Body of pancreas (tissue), 4 donors: ENCODE measurements at regions not wholly inside any gene's neighbourhood (a gene's known extent, or its start where the extent isn't known, plus 50 kb on each side); places are given as distances from the start of the nearest gene placed in this dataset.
"Not testable (repeated sequence)": the region's sequence is repeated elsewhere in the genome, so short reads cannot be mapped to it uniquely, and the experiment has no call there.

Experiments used
- ATAC-seq: fragments of 150-250 bp; one replicate; pipeline ENCODE4 v1.9.1; 2016
- DNase-seq, 4 donors: peaks; one replicate each; pipeline ENCODE4 v3.0.0-alpha.2; 2019
- H3K27ac ChIP-seq, 4 donors: fragments of 200-600 bp; sonication (generic); 1 replicate in 3 of 4; 2 replicates in 1 of 4; pipeline versions ENCODE4 v1.5.1 to v1.6.1; 2016 to 2019; ENCODE audit warnings: mild to moderate bottlenecking in 1 of 4, mixed read lengths in 1 of 4, moderate library complexity in 1 of 4
- H3K27me3 ChIP-seq, 2 donors: fragments of 200-600 bp; sonication (generic); one replicate each; pipeline ENCODE4 v1.6.0; 2016; ENCODE audit warnings: mild to moderate bottlenecking in 1 of 2
- H3K36me3 ChIP-seq, 2 donors: fragments of 200-600 bp; sonication (generic); replicated peaks in 1 of 2; 2 replicates each; pipeline ENCODE4 v1.5.1; 2016; ENCODE audit warnings: low read depth in 2 of 2; ENCODE audit not compliant: insufficient read depth in 1 of 2
- H3K4me1 ChIP-seq: fragments of 200-600 bp; sonication (generic); one replicate; pipeline ENCODE4 v1.6.0; 2016
- H3K4me3 ChIP-seq, 2 donors: fragments of 200-600 bp; sonication (generic); 1 replicate in 1 of 2; 2 replicates in 1 of 2; pipeline ENCODE4 v1.5.1; 2016 to 2019
- H3K9me3 ChIP-seq, 3 donors: fragments of 200-600 bp; sonication (generic); 1 replicate in 2 of 3; 2 replicates in 1 of 3; pipeline ENCODE4 v1.5.1; 2016
- CTCF ChIP-seq, 7 experiments: fragments of 450-650 bp in 4 of 7; fragments of 200-600 bp in 3 of 7; sonication (generic) in 3 of 7; IDR thresholded peaks; one replicate each; pipeline ENCODE4 v1.5.1; 2016 to 2019; ENCODE audit warnings: antibody characterized with exemption in 7 of 7
- POLR2A ChIP-seq, 3 donors: fragments of 450-650 bp; IDR thresholded peaks; one replicate each; pipeline ENCODE4 v1.6.1; 2016; ENCODE audit warnings: antibody characterized with exemption in 3 of 3, mild to moderate bottlenecking in 2 of 3
- WGBS, 2 donors: methylation state at CpG; one replicate each; pipeline ENCODE4 v1.1.5; 2017; 5-methylcytosine and 5-hydroxymethylcytosine counted together
- intact Hi-C: fragments of 100-400 bp; cut with DNase I; formaldehyde crosslinking; loops from one replicate; pipeline ENCODE4 v1.15.1; 2023

GRCh38 chr5:1594357-1595106 is 70.8 kb upstream of the LPCAT1 start:
- TF ChIP-seq POLR2A (IDR thresholded peaks at IDR 0.05) (peak; percentile 26 to 55 (median 50)), CTCF (IDR thresholded peaks at IDR 0.05) (peak in 6 of 7 experiments; percentile 17 to 64 (median 50))
- intact Hi-C loops = no loop called here
- no peaks in the 10 kb centered on the region for H3K36me3 ChIP-seq
- peak overlapping the region; percentile 16 to 17 for H3K4me3 ChIP-seq
- H3K9me3 ChIP-seq = no peaks in the 10 kb centered on the region
- peak overlapping the region; percentile 65 to 76 (median 73) for H3K27ac ChIP-seq
- DNase-seq (peak; percentile 73 to 84 (median 82)), ATAC-seq (peak; percentile 90)
- WGBS, 2 donors = 32 to 51% methylated on average over 28 to 73 of the region's 78 CpGs
- no peaks in the 10 kb centered on the region for H3K4me1 ChIP-seq
- H3K27me3 ChIP-seq = no peaks in the 10 kb centered on the region

- peak overlapping the region; percentile 16 to 17 for H3K4me3 ChIP-seq
- no peaks in the 10 kb centered on the region for H3K36me3 ChIP-seq
- 16% methylated on average over 16 of the region's 32 CpGs; no CpG with 5 or more reads in 1 of the 2 donors for WGBS, 2 donors
- intact Hi-C loops = no loop called here
- H3K4me1 ChIP-seq = no peaks in the 10 kb centered on the region
- H3K27me3 ChIP-seq = no peaks in the 10 kb centered on the region
- peak; percentile 7 for ATAC-seq
- DNase-seq = peak in 3 of 4 donors; percentile 7 to 14 (median 13)
- no peaks in the 10 kb centered on the region for H3K9me3 ChIP-seq
- TF ChIP-seq CTCF (IDR thresholded peaks at IDR 0.05) (no peak), POLR2A (IDR thresholded peaks at IDR 0.05) (no peak)
- peak overlapping the region; percentile 65 to 76 (median 73) for H3K27ac ChIP-seq
These were observed 70.2 kb upstream of the LPCAT1 start for GRCh38 chr5:1593903-1594356.

GRCh38 chr5:1588071-1588694 is 64.4 kb upstream of the LPCAT1 start:
- DNase-seq, H3K27me3 ChIP-seq, H3K4me1 ChIP-seq, H3K9me3 ChIP-seq, intact Hi-C loops, ATAC-seq, H3K4me3 ChIP-seq, H3K27ac ChIP-seq, H3K36me3 ChIP-seq: not testable (repeated sequence)
- 88 to 96% methylated on average over 12 to 17 of the region's 17 CpGs for WGBS, 2 donors

GRCh38 chr5:1583081-1583875 is 59.5 kb upstream of the LPCAT1 start:
- H3K4me1 ChIP-seq, H3K9me3 ChIP-seq, H3K4me3 ChIP-seq, ATAC-seq, DNase-seq, H3K27me3 ChIP-seq, intact Hi-C loops, H3K36me3 ChIP-seq: not testable (repeated sequence)
- peak overlapping the region in 1 of 4 donors; percentile 57 for H3K27ac ChIP-seq
- WGBS, 2 donors = 74 to 82% methylated on average over 15 of the region's 15 CpGs

GRCh38 chr5:1579389-1579788 is 55.6 kb upstream of the LPCAT1 start:
- WGBS, 2 donors = 90 to 93% methylated on average over 5 of the region's 5 CpGs
- intact Hi-C loops, H3K9me3 ChIP-seq, H3K27ac ChIP-seq, H3K4me3 ChIP-seq, H3K4me1 ChIP-seq, DNase-seq, H3K36me3 ChIP-seq, H3K27me3 ChIP-seq, ATAC-seq: not testable (repeated sequence)

GRCh38 chr5:1576851-1577250 is 53.1 kb upstream of the LPCAT1 start:
- H3K36me3 ChIP-seq, H3K4me3 ChIP-seq, H3K27me3 ChIP-seq, H3K4me1 ChIP-seq, DNase-seq, H3K9me3 ChIP-seq, H3K27ac ChIP-seq, intact Hi-C loops, ATAC-seq: not testable (repeated sequence)
- 76 to 98% methylated on average over 4 to 6 of the region's 7 CpGs for whole genome bisulfite sequencing, 2 donors

- H3K9me3 ChIP-seq, DNase-seq, intact Hi-C loops, ATAC-seq, H3K4me3 ChIP-seq, H3K27me3 ChIP-seq, H3K36me3 ChIP-seq, H3K4me1 ChIP-seq: not testable (repeated sequence)
- WGBS, 2 donors = 94% methylated on average over 20 to 21 of the region's 25 CpGs
- H3K27ac ChIP-seq = peak overlapping the region in 1 of 4 donors; percentile 62
These were observed 52.4 kb upstream of the LPCAT1 start for GRCh38 chr5:1575991-1576714.

GRCh38 chr5:1575491-1575890 is 51.7 kb upstream of the LPCAT1 start:
- DNase-seq, H3K27me3 ChIP-seq, H3K9me3 ChIP-seq, ATAC-seq, H3K4me1 ChIP-seq, H3K4me3 ChIP-seq, intact Hi-C loops, H3K36me3 ChIP-seq: not testable (repeated sequence)
- 61 to 64% methylated on average over 5 of the region's 5 CpGs for WGBS, 2 donors
- peak overlapping the region in 2 of 4 donors; percentile 49 to 62 for H3K27ac ChIP-seq

GRCh38 chr5:1574023-1574318 is 50.2 kb upstream of the LPCAT1 start:
- H3K27ac ChIP-seq = not testable (repeated sequence)

More at GRCh38 chr5:1574023-1574318, 50.2 kb upstream of the LPCAT1 start:
- ATAC-seq, H3K36me3 ChIP-seq, intact Hi-C loops, H3K4me3 ChIP-seq, H3K27me3 ChIP-seq, H3K4me1 ChIP-seq, H3K9me3 ChIP-seq, DNase-seq: not testable (repeated sequence)
- WGBS, 2 donors = 64 to 78% methylated on average over 3 of the region's 9 CpGs
